B cell (primary cell): ENCODE measurements at regions not wholly inside any gene's neighbourhood (a gene's known extent, or its start where the extent isn't known, plus 50 kb on each side); places are given as distances from the start of the nearest gene placed in this dataset.

ENCODE experiments used
- ATAC-seq: fragments of 200-7000 bp; cut with Tn5 transposase; one replicate; pipeline ENCODE4 v1.10.0; 2021; ENCODE audit warnings: low read depth, mild to moderate bottlenecking, moderate number of reproducible peaks, moderate library complexity
- CTCF ChIA-PET: fragments of 350-600 bp; sonication (Branson Sonifier 250); formaldehyde crosslinking; loops from one replicate; lab custom pipeline; 2021; ENCODE audit warnings: antibody characterized with exemption, inconsistent platforms; lab: Charles Lee
- POLR2A ChIA-PET: fragments of 350-600 bp; sonication (Branson Sonifier 250); formaldehyde crosslinking; loops from one replicate; lab custom pipeline; 2021; ENCODE audit warnings: antibody characterized with exemption; lab: Charles Lee
- DNase-seq: peaks from one replicate; pipeline ENCODE4 v3.0.0; 2013
- H2AFZ ChIP-seq: 2 replicates; pipeline ENCODE4 v1.6.1; 2012; ENCODE audit warnings: mild to moderate bottlenecking, low read depth, low read length; ENCODE audit not compliant: insufficient read depth, poor library complexity, severe bottlenecking
- H3K27ac ChIP-seq, 2 donors: 1 replicate in 1 of 2; 2 replicates in 1 of 2; pipeline ENCODE4 v1.5.1; 2012 to 2013; ENCODE audit warnings: low read length in 2 of 2, mild to moderate bottlenecking in 2 of 2, moderate library complexity in 1 of 2
- H3K27me3 ChIP-seq, 4 experiments: fragments of 200-600 bp in 1 of 4; sonication (generic) in 1 of 4; replicated peaks in 1 of 4; 1 replicate in 2 of 4; 2 replicates in 2 of 4; pipeline versions ENCODE4 v1.6.1 to v1.7.0; 2013 to 2016; ENCODE audit warnings: low read length in 3 of 4, mild to moderate bottlenecking in 2 of 4, mixed read lengths in 1 of 4, moderate library complexity in 1 of 4; ENCODE audit not compliant: insufficient read depth in 4 of 4, control insufficient read depth in 3 of 4; ENCODE audit errors: control extremely low read depth in 1 of 4
- H3K36me3 ChIP-seq, 2 experiments: replicated peaks in 1 of 2; 1 replicate in 1 of 2; 2 replicates in 1 of 2; pipeline versions ENCODE4 v1.6.1 to v1.7.1; 2013; ENCODE audit warnings: low read length in 1 of 2; ENCODE audit not compliant: insufficient read depth in 2 of 2, control insufficient read depth in 1 of 2; ENCODE audit errors: control extremely low read depth in 1 of 2, extremely low read depth in 1 of 2
- H3K4me1 ChIP-seq, 2 donors: fragments of 200-600 bp in 1 of 2; sonication (generic) in 1 of 2; 1 replicate in 1 of 2; 2 replicates in 1 of 2; pipeline versions ENCODE4 v1.5.1 to v1.6.1; 2013 to 2017; ENCODE audit warnings: low read length in 2 of 2; ENCODE audit not compliant: control insufficient read depth in 2 of 2, insufficient read depth in 2 of 2
- H3K4me2 ChIP-seq: replicated peaks from 2 replicates; pipeline ENCODE3; 2012; ENCODE audit warnings: mild to moderate bottlenecking, low read depth, low read length; ENCODE audit not compliant: poor library complexity, severe bottlenecking
- H3K4me3 ChIP-seq, 5 experiments: fragments of 200-600 bp in 1 of 5; sonication (generic) in 1 of 5; 1 replicate in 3 of 5; 2 replicates in 2 of 5; pipeline versions ENCODE4 v1.5.1 to v1.7.0; 2011 to 2016; ENCODE audit warnings: low read length in 4 of 5, mild to moderate bottlenecking in 4 of 5, low read depth in 2 of 5, control low read depth in 1 of 5, moderate library complexity in 1 of 5; ENCODE audit not compliant: insufficient read depth in 1 of 5; ENCODE audit errors: control extremely low read depth in 1 of 5, extremely low read depth in 1 of 5
- H3K79me2 ChIP-seq: fragments of 200-600 bp; sonication (generic); one replicate; pipeline ENCODE4 v1.6.0; 2016; ENCODE audit warnings: low read length; ENCODE audit not compliant: control insufficient read depth, insufficient read depth
- H3K9ac ChIP-seq: fragments of 200-600 bp; sonication (generic); 2 replicates; pipeline ENCODE4 v1.6.1; 2017; ENCODE audit warnings: mild to moderate bottlenecking, low read length, moderate library complexity
- H3K9me3 ChIP-seq, 3 donors: one replicate each; pipeline versions ENCODE4 v1.6.1 to v1.7.1; 2013; ENCODE audit warnings: low read length in 2 of 3; ENCODE audit not compliant: control insufficient read depth in 2 of 3, insufficient read depth in 1 of 3; ENCODE audit errors: control extremely low read depth in 1 of 3
- H4K20me1 ChIP-seq: 2 replicates; pipeline ENCODE4 v1.6.0; 2012; ENCODE audit warnings: mild to moderate bottlenecking, low read length; ENCODE audit not compliant: insufficient read depth, control insufficient read depth, poor library complexity, severe bottlenecking
- H3K27ac Mint-ChIP-seq: one replicate; pipeline ENCODE4 v1.8.0; 2021; ENCODE audit warnings: mixed read lengths
- H3K27me3 Mint-ChIP-seq: one replicate; pipeline ENCODE4 v1.8.0; 2021; ENCODE audit warnings: mixed read lengths
- H3K4me1 Mint-ChIP-seq: one replicate; pipeline ENCODE4 v1.8.0; 2021; ENCODE audit warnings: mixed read lengths
- H3K4me3 Mint-ChIP-seq: one replicate; pipeline ENCODE4 v1.8.0; 2021; ENCODE audit warnings: mixed read lengths
- H3K9me3 Mint-ChIP-seq: one replicate; pipeline ENCODE4 v1.8.0; 2022; ENCODE audit warnings: mixed read lengths; ENCODE audit not compliant: insufficient read depth
- CTCF ChIP-seq: fragments of 200-600 bp; IDR thresholded peaks from one replicate; pipeline ENCODE4 v1.8.0; 2022; ENCODE audit warnings: antibody characterized with exemption, mild to moderate bottlenecking
- EZH2 ChIP-seq: IDR thresholded peaks from 2 replicates; pipeline ENCODE4 v1.6.1; 2012; ENCODE audit warnings: borderline replicate concordance, low read depth, mild to moderate bottlenecking, moderate library complexity, low read length; ENCODE audit not compliant: insufficient read depth, poor library complexity, severe bottlenecking
- WGBS: methylation state at CpG from one replicate; pipeline ENCODE4 v1.1.5; 2013; ENCODE audit warnings: missing lambda C conversion rate; ENCODE audit not compliant: insufficient coverage; 5-methylcytosine and 5-hydroxymethylcytosine counted together
- intact Hi-C: fragments of 100-400 bp; cut with micrococcal nuclease; formaldehyde crosslinking; loops from one replicate; pipeline ENCODE4 v1.10.0; 2022

GRCh38 chr13:48817166-48817802 is 158.4 kb upstream of the FNDC3A start:
- H3K36me3 ChIP-seq, result no peaks in the 10 kb centered on the region
- no peaks in the 10 kb centered on the region for H3K9me3 ChIP-seq
- no peak overlapping the region for H3K27ac Mint-ChIP-seq
- no peaks in the 10 kb centered on the region for H3K4me1 ChIP-seq
- H3K4me3 Mint-ChIP-seq, result no peak overlapping the region
- no peaks in the 10 kb centered on the region for H4K20me1 ChIP-seq
- H3K27me3 Mint-ChIP-seq, result peaks cover 18% of the 10 kb centered on the region
- WGBS, result 100% methylated on average over 1 of the region's 5 CpGs
- H3K79me2 ChIP-seq, result no peaks in the 10 kb centered on the region
- H3K4me1 Mint-ChIP-seq, result peaks cover 5% of the 10 kb centered on the region
- no peak for ATAC-seq
- CTCF ChIA-PET, result no interaction called here
- no peak overlapping the region for H3K27ac ChIP-seq
- H3K27me3 ChIP-seq, result no peaks in the 10 kb centered on the region
- TF ChIP-seq CTCF, result no peak
- TF ChIP-seq EZH2, result no peak
- no peak for DNase-seq
- intact Hi-C loops, result no loop called here
- H3K4me2 ChIP-seq, result no peak overlapping the region
- H3K9me3 Mint-ChIP-seq, result peaks cover 2% of the 10 kb centered on the region
- H3K4me3 ChIP-seq, result no peak overlapping the region
- POLR2A ChIA-PET, result no interaction called here
- H2AFZ ChIP-seq, result peak overlapping the region; percentile 1
- H3K9ac ChIP-seq, result no peak overlapping the region

GRCh38 chr13:48818495-48819356 is 157.0 kb upstream of the FNDC3A start:
- DNase-seq (no peak), ATAC-seq (no peak)
- Histone ChIP-seq H2AFZ (no peak overlapping the region), H3K4me2 (no peak overlapping the region), H3K36me3 (no peaks in the 10 kb centered on the region), H3K4me3 (no peak overlapping the region), H3K9me3 (no peaks in the 10 kb centered on the region), H3K79me2 (no peaks in the 10 kb centered on the region), H4K20me1 (no peaks in the 10 kb centered on the region), H3K27ac (no peak overlapping the region), H3K9ac (no peak overlapping the region), H3K4me1 (no peaks in the 10 kb centered on the region), H3K27me3 (no peaks in the 10 kb centered on the region)
- H3K27me3 Mint-ChIP-seq, result peaks cover 4% of the 10 kb centered on the region
- H3K4me3 Mint-ChIP-seq, result no peak overlapping the region
- CTCF ChIA-PET, result interaction anchor here (1.0 kb wide), 1 partner anchor 69 kb away, joined by 3 read pairs; no protein-coding TSS in a partner anchor
- intact Hi-C loops, result no loop called here
- no CpG with 5 or more reads among the region's 3 CpGs for WGBS
- no peak overlapping the region for H3K27ac Mint-ChIP-seq
- no peaks in the 10 kb centered on the region for H3K9me3 Mint-ChIP-seq
- POLR2A ChIA-PET, result no interaction called here
- no peak for TF ChIP-seq CTCF
- peaks cover 5% of the 10 kb centered on the region for H3K4me1 Mint-ChIP-seq
